Natural killer cell (primary cell): ENCODE measurements at regions not wholly inside any gene's neighbourhood (a gene's known extent, or its start where the extent isn't known, plus 50 kb on each side); places are given as distances from the start of the nearest gene placed in this dataset.

Experiments used
- ATAC-seq, 3 donors: fragments of 150-1000 bp in 2 of 3; fragments of 200-7000 bp in 1 of 3; cut with Tn5 transposase; 1 replicate in 1 of 3; 2 replicates in 2 of 3; pipeline ENCODE4 v1.10.0; 2021; ENCODE audit warnings: mild to moderate bottlenecking in 2 of 3, moderate library complexity in 2 of 3
- DNase-seq, 2 donors: peaks; one replicate each; pipeline versions ENCODE4 v3.0.0 to v3.0.0-alpha.2; 2013 to 2021; ENCODE audit warnings: mixed read lengths in 1 of 2
- H3K27ac ChIP-seq: one replicate; pipeline ENCODE4 v1.5.1; 2013; ENCODE audit warnings: mild to moderate bottlenecking, low read length
- H3K27me3 ChIP-seq: one replicate; pipeline ENCODE4 v1.6.1; 2013; ENCODE audit warnings: low read length; ENCODE audit not compliant: control insufficient read depth, insufficient read depth
- H3K36me3 ChIP-seq: one replicate; pipeline ENCODE4 v1.6.1; 2013; ENCODE audit warnings: low read length; ENCODE audit not compliant: control insufficient read depth, insufficient read depth
- H3K4me1 ChIP-seq: one replicate; pipeline ENCODE4 v1.6.1; 2013; ENCODE audit warnings: low read length; ENCODE audit not compliant: control insufficient read depth, insufficient read depth
- H3K4me3 ChIP-seq: one replicate; pipeline ENCODE4 v1.5.1; 2013; ENCODE audit warnings: low read length
- H3K9me3 ChIP-seq: one replicate; pipeline ENCODE4 v1.6.1; 2013; ENCODE audit warnings: low read length; ENCODE audit not compliant: control insufficient read depth, insufficient read depth
- H3K27ac Mint-ChIP-seq, 2 donors: one replicate each; pipeline ENCODE4 v1.8.0; 2022; ENCODE audit warnings: mild to moderate bottlenecking in 2 of 2, mixed read lengths in 2 of 2, moderate library complexity in 1 of 2
- H3K27me3 Mint-ChIP-seq, 2 donors: one replicate each; pipeline ENCODE4 v1.8.0; 2022; ENCODE audit warnings: low read depth in 2 of 2, mixed read lengths in 2 of 2
- H3K36me3 Mint-ChIP-seq: one replicate; pipeline ENCODE4 v1.8.0; 2022; ENCODE audit warnings: mixed read lengths
- H3K4me1 Mint-ChIP-seq, 2 donors: one replicate each; pipeline ENCODE4 v1.8.0; 2022; ENCODE audit warnings: mixed read lengths in 2 of 2
- H3K4me3 Mint-ChIP-seq: one replicate; pipeline ENCODE4 v1.8.0; 2022; ENCODE audit warnings: mild to moderate bottlenecking, moderate library complexity, mixed read lengths
- H3K9me3 Mint-ChIP-seq, 2 donors: one replicate each; pipeline ENCODE4 v1.8.0; 2022; ENCODE audit warnings: mixed read lengths in 2 of 2
- CTCF ChIP-seq: fragments of 200-600 bp; IDR thresholded peaks from one replicate; pipeline ENCODE4 v1.8.0; 2022; ENCODE audit warnings: antibody characterized with exemption
- WGBS: methylation state at CpG from one replicate; pipeline ENCODE4 v1.1.7; 2013; ENCODE audit warnings: missing lambda C conversion rate; ENCODE audit not compliant: insufficient coverage; 5-methylcytosine and 5-hydroxymethylcytosine counted together
- intact Hi-C: fragments of 100-400 bp; cut with micrococcal nuclease; formaldehyde crosslinking; loops from one replicate; pipeline ENCODE4 v1.14.2; 2022

- WGBS = 91% methylated on average over 4 of the region's 4 CpGs
- intact Hi-C loops = no loop called here
Observed at GRCh38 chr1:5579966-5580365, 412.3 kb downstream of the NPHP4 start.

GRCh38 chr1:5578690-5579089, 413.5 kb downstream of the NPHP4 start:
- no peak for TF ChIP-seq CTCF
- Histone ChIP-seq H3K27ac (no peak overlapping the region), H3K4me3 (no peak overlapping the region), H3K27me3 (no peaks in the 10 kb centered on the region), H3K36me3 (no peaks in the 10 kb centered on the region), H3K4me1 (no peaks in the 10 kb centered on the region), H3K9me3 (no peaks in the 10 kb centered on the region)
- no peaks in the 10 kb centered on the region for H3K4me1 Mint-ChIP-seq
- 71% methylated on average over 8 of the region's 8 CpGs for WGBS
- intact Hi-C loops = no loop called here
- DNase-seq (no peak), ATAC-seq (no peak)
- peaks cover 11 to 19% of the 10 kb centered on the region in 2 donors for H3K27me3 Mint-ChIP-seq
- H3K27ac Mint-ChIP-seq = no peak overlapping the region
- H3K4me3 Mint-ChIP-seq = no peak overlapping the region
- no peaks in the 10 kb centered on the region for H3K9me3 Mint-ChIP-seq
- no peaks in the 10 kb centered on the region for H3K36me3 Mint-ChIP-seq

More at GRCh38 chr1:5579966-5580365, 412.3 kb downstream of the NPHP4 start:
- Mint-ChIP-seq H3K36me3 (no peaks in the 10 kb centered on the region), H3K27ac (no peak overlapping the region), H3K4me1 (no peaks in the 10 kb centered on the region), H3K4me3 (no peak overlapping the region), H3K9me3 (no peaks in the 10 kb centered on the region), H3K27me3 (peaks cover 13 to 19% of the 10 kb centered on the region in 2 donors)
- DNase-seq = no peak
- Histone ChIP-seq H3K36me3 (no peaks in the 10 kb centered on the region), H3K27me3 (no peaks in the 10 kb centered on the region), H3K27ac (no peak overlapping the region), H3K4me1 (no peaks in the 10 kb centered on the region), H3K9me3 (no peaks in the 10 kb centered on the region), H3K4me3 (no peak overlapping the region)
- no peak for ATAC-seq
- TF ChIP-seq CTCF = no peak

DNA sequence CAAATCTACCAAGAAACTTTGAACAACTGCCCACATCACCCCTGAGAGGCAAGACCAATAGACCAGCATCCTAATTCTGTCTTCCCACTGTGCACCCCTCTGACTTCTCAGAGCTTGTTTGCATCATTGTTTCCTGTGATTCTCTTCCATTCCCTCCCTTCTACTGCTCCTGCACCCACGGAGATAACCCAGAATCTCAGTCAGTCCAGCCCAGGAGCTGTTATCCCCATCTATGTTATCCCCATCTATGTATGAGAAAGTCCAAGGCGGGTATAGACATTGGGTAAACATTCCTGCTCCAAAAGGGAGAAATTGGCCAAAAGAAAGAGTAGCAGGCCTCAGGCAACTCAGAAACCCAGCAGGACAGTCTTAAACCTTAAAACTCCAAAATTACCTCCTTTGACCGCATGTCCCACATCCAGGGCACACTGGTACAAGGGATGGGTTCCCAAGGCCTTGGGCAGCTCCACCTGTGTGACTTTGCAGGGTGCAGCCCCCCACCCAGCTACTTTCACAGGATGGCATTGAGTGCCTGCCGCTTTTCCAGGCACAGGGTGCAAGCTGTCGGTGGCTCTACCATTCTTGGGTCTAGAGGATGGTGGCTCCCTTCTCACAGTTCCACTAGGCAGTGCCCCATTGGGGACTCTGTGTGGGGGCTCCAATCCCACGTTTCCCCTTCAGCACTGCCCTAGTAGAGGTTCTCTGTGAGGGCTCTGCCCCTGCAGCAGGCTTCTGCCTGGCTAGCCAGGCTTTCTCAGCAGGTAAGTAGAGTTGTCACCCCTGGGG, 414.8 kb downstream of the NPHP4 start:
- Mint-ChIP-seq H3K27ac (no peak overlapping the region), H3K27me3 (peaks cover 9 to 11% of the 10 kb centered on the region in 2 donors), H3K9me3 (no peaks in the 10 kb centered on the region), H3K36me3 (no peaks in the 10 kb centered on the region), H3K4me1 (no peaks in the 10 kb centered on the region), H3K4me3 (no peak overlapping the region)
- Histone ChIP-seq H3K27me3 (no peaks in the 10 kb centered on the region), H3K4me3 (no peak overlapping the region), H3K36me3 (no peaks in the 10 kb centered on the region), H3K27ac (no peak overlapping the region), H3K4me1 (no peaks in the 10 kb centered on the region), H3K9me3 (no peaks in the 10 kb centered on the region)
- WGBS = 63% methylated on average over 5 of the region's 6 CpGs
- ATAC-seq (no peak), DNase-seq (no peak)
- no peak for TF ChIP-seq CTCF
- intact Hi-C loops = no loop called here

- no peaks in the 10 kb centered on the region for H3K9me3 Mint-ChIP-seq
- H3K36me3 ChIP-seq = no peaks in the 10 kb centered on the region
- intact Hi-C loops = no loop called here
- H3K27ac ChIP-seq = no peak overlapping the region
- ATAC-seq (no peak), DNase-seq (no peak)
- H3K4me3 ChIP-seq = no peak overlapping the region
- H3K9me3 ChIP-seq = no peaks in the 10 kb centered on the region
- no peaks in the 10 kb centered on the region for H3K27me3 ChIP-seq
- no peaks in the 10 kb centered on the region for H3K4me1 Mint-ChIP-seq
- H3K27ac Mint-ChIP-seq = no peak overlapping the region
- 78% methylated on average over 5 of the region's 5 CpGs for WGBS
- no peaks in the 10 kb centered on the region for H3K36me3 Mint-ChIP-seq
- no peaks in the 10 kb centered on the region for H3K4me1 ChIP-seq
- H3K4me3 Mint-ChIP-seq = no peak overlapping the region
- H3K27me3 Mint-ChIP-seq = peaks cover 9 to 11% of the 10 kb centered on the region in 2 donors
- TF ChIP-seq CTCF = no peak
Observed at GRCh38 chr1:5576673-5577065, 415.6 kb downstream of the NPHP4 start.
